Calu3 (cell line): ENCODE measurements at regions not wholly inside any gene's neighbourhood (a gene's known extent, or its start where the extent isn't known, plus 50 kb on each side); places are given as distances from the start of the nearest gene placed in this dataset.

Experiments
- BruUV-seq: library from RNA; stranded (reverse); fragments of 400-500 nt; replicated peaks from 2 replicates; lab custom pipeline; 2021; lab: Mats Ljungman, UMichigan
- CTCF ChIA-PET: fragments of 300-600 bp; sonication (Branson Sonifier 250); formaldehyde crosslinking; loops from one replicate; lab custom pipeline; 2022; ENCODE audit warnings: antibody characterized with exemption; lab: Charles Lee
- DNase-seq: peaks from one replicate; pipeline ENCODE4 v3.0.0; 2022
- H3K27ac Mint-ChIP-seq: one replicate; pipeline ENCODE4 v1.8.0; 2022; ENCODE audit warnings: mixed read lengths; ENCODE audit not compliant: unreplicated experiment
- H3K27me3 Mint-ChIP-seq: one replicate; pipeline ENCODE4 v1.8.0; 2022; ENCODE audit warnings: mixed read lengths; ENCODE audit not compliant: unreplicated experiment
- H3K36me3 Mint-ChIP-seq: one replicate; pipeline ENCODE4 v1.8.0; 2022; ENCODE audit warnings: mild to moderate bottlenecking, moderate library complexity, mixed read lengths; ENCODE audit not compliant: insufficient read depth, unreplicated experiment
- H3K4me1 Mint-ChIP-seq: one replicate; pipeline ENCODE4 v1.8.0; 2022; ENCODE audit warnings: mild to moderate bottlenecking, low read depth, mixed read lengths; ENCODE audit not compliant: unreplicated experiment
- H3K4me3 Mint-ChIP-seq: one replicate; pipeline ENCODE4 v1.8.0; 2022; ENCODE audit warnings: mild to moderate bottlenecking, low read depth, moderate library complexity, mixed read lengths; ENCODE audit not compliant: unreplicated experiment
- H3K9me3 Mint-ChIP-seq: one replicate; pipeline ENCODE4 v1.8.0; 2022; ENCODE audit warnings: low read depth, mixed read lengths; ENCODE audit not compliant: unreplicated experiment
- intact Hi-C: fragments of 100-400 bp; cut with micrococcal nuclease; formaldehyde crosslinking; loops from one replicate; pipeline ENCODE4 v1.10.0; 2022; ENCODE audit not compliant: unreplicated experiment
- TF ChIP-seq, protein P1 (sequence below): fragments of 200-600 bp; IDR thresholded peaks from one replicate; pipeline ENCODE4 v1.8.0; 2022; ENCODE audit warnings: antibody characterized with exemption; ENCODE audit not compliant: unreplicated experiment

DNA sequence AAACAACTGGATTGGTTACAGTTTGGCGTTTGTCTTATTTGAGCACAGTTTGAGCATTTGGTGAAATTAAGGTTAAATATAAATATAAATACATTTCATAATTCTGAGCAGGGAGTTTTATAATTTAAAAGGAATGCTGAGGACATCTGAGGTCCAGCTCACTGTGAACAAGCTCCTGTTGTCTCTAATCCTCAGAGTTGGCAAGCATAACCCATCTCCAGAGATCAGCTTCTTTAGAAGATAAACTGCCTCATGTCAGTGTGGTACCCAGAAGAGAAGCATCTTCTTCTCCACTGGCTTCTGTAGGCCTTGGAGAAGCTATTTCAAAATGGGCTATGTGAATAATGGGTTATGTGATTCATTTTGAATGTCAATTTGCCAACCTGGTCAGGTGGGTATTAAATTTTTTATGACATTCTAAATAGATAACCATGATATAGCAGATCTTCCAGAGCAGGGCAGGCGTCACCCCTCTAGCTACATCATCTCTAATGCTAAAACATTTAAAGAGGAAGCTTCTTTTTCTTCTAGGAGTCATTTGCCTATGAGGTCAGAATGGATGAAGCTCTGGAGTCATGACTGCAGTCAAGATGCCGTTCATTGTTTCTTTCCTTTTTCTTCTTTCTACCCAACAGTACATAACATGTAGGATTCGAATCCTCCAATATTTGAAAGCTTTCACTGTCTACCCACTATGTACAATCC is 324.0 kb downstream of the RNF144A start:
- intact Hi-C loops: no loop called here
- Mint-ChIP-seq H3K9me3 (no peaks in the 10 kb centered on the region), H3K4me3 (no peak overlapping the region), H3K27me3 (peaks cover 32% of the 10 kb centered on the region), H3K36me3 (no peaks in the 10 kb centered on the region), H3K27ac (no peak overlapping the region), H3K4me1 (no peaks in the 10 kb centered on the region)
- BruUV-seq: no TSS peak
- DNase-seq: no peak
- CTCF ChIA-PET: no interaction called here
- TF ChIP-seq, protein P1, sequence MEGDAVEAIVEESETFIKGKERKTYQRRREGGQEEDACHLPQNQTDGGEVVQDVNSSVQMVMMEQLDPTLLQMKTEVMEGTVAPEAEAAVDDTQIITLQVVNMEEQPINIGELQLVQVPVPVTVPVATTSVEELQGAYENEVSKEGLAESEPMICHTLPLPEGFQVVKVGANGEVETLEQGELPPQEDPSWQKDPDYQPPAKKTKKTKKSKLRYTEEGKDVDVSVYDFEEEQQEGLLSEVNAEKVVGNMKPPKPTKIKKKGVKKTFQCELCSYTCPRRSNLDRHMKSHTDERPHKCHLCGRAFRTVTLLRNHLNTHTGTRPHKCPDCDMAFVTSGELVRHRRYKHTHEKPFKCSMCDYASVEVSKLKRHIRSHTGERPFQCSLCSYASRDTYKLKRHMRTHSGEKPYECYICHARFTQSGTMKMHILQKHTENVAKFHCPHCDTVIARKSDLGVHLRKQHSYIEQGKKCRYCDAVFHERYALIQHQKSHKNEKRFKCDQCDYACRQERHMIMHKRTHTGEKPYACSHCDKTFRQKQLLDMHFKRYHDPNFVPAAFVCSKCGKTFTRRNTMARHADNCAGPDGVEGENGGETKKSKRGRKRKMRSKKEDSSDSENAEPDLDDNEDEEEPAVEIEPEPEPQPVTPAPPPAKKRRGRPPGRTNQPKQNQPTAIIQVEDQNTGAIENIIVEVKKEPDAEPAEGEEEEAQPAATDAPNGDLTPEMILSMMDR: no peak

DNA sequence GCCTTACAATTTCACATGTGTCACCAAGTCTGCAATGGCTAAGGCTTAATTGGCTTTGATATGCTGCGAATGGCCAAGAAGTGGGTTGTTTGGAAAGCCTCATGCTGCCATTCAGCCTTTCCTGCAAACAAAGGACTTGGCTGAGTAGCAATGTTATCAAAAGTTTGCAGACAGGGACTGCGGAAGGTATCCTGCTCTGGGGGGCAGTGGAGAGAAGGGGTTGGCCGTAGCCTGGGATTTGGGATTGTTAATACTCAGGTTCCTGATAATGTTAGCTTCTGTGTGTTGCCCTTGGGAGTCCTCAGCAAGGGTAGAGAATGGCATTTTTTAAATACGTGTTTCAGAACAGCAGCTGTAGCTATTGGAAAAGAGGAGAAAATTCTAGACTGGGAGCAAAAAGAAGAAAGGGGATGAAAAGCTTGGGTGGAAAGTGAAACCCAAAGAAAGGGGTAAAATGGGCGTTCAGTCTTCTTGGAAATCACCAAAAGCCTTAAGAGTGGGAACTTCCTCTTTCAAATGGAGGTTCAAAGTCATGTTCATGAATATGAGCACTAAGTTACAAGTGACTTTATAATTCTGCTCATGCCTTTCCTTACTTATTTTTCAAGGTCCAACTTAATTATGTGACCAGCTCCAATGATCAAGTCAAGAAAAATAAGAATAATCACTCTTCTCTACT is 325.1 kb downstream of the RNF144A start:
- intact Hi-C loops: no loop called here
- H3K36me3 Mint-ChIP-seq: no peaks in the 10 kb centered on the region
- H3K9me3 Mint-ChIP-seq: no peaks in the 10 kb centered on the region
- no peak overlapping the region for H3K27ac Mint-ChIP-seq
- TF ChIP-seq, protein P1: no peak
- CTCF ChIA-PET: no interaction called here
- H3K4me1 Mint-ChIP-seq: no peaks in the 10 kb centered on the region
- peaks cover 32% of the 10 kb centered on the region for H3K27me3 Mint-ChIP-seq
- H3K4me3 Mint-ChIP-seq: no peak overlapping the region
- no TSS peak for BruUV-seq
- DNase-seq: no peak

DNA sequence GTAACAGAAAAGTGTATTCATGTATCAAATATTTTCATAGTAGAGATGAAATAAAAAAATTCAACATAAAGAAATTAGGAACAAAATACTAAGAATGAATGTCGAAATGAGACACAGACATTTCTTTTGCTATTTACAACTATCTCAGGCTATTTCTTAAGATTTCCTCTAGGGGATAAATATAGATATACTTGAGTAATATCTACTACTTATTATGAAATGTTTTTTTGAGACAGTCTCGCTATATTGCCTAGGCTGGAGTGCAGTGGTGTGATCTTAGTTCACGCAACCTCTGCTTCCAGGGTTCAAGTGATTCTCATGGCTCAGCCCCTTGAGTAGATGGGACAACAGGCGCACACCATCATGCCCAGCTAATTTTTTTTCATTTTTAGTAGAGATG is 326.1 kb downstream of the RNF144A start:
- H3K9me3 Mint-ChIP-seq: no peaks in the 10 kb centered on the region
- no peaks in the 10 kb centered on the region for H3K36me3 Mint-ChIP-seq
- intact Hi-C loops: no loop called here
- TF ChIP-seq, protein P1: no peak
- no peak overlapping the region for H3K4me3 Mint-ChIP-seq
- peaks cover 32% of the 10 kb centered on the region for H3K27me3 Mint-ChIP-seq
- no peaks in the 10 kb centered on the region for H3K4me1 Mint-ChIP-seq
- no peak for DNase-seq
- CTCF ChIA-PET: no interaction called here
- no TSS peak for BruUV-seq
- H3K27ac Mint-ChIP-seq: no peak overlapping the region

DNA sequence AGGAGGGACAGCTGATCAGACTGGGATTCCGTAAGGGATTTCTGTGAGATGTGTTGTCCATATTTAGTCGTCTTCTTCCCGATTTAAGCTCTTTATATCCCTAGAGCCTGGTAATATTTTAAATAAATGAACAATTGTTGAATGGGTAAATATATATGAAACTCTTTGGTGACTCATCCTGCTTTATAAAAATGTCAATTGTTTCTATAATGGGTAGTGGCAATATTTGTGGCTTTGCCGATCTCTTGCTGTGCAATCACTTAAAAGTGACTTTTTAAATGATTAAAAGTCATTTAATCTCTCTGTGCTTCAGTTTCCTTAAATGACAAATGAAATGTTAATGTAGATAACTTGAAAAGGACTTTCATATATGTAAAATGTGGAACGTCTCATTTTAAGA is 339.2 kb downstream of the RNF144A start:
- no peaks in the 10 kb centered on the region for H3K27me3 Mint-ChIP-seq
- no peaks in the 10 kb centered on the region for H3K36me3 Mint-ChIP-seq
- no peak for DNase-seq
- BruUV-seq: no TSS peak
- H3K9me3 Mint-ChIP-seq: peaks cover 2% of the 10 kb centered on the region
- CTCF ChIA-PET: no interaction called here
- no peak overlapping the region for H3K27ac Mint-ChIP-seq
- TF ChIP-seq, protein P1: no peak
- H3K4me1 Mint-ChIP-seq: no peaks in the 10 kb centered on the region
- no peak overlapping the region for H3K4me3 Mint-ChIP-seq
- intact Hi-C loops: no loop called here
